GM10248 (cell line): ENCODE measurements at regions not wholly inside any gene's neighbourhood (a gene's known extent, or its start where the extent isn't known, plus 50 kb on each side); places are given as distances from the start of the nearest gene placed in this dataset.
"Not testable (repeated sequence)": the region's sequence is repeated elsewhere in the genome, so short reads cannot be mapped to it uniquely, and the experiment has no call there.

Source experiments
- CTCF ChIA-PET: fragments of 300-600 bp; sonication (Branson Sonifier 250); formaldehyde crosslinking; extraction: SDS; loops from one replicate; lab custom pipeline; 2021; ENCODE audit warnings: antibody characterized with exemption; lab: Yijun Ruan, JAX
- POLR2A ChIA-PET: fragments of 350-650 bp; sonication (Branson Sonifier 250); formaldehyde crosslinking; extraction: SDS; loops from one replicate; lab custom pipeline; 2020; ENCODE audit warnings: antibody characterized with exemption; lab: Yijun Ruan, JAX
- DNase-seq: peaks from one replicate; pipeline ENCODE4 v3.0.0; 2012; ENCODE audit errors: extremely low spot score
- TF ChIP-seq, protein P1 (sequence below): IDR thresholded peaks from 2 replicates; pipeline ENCODE4 v1.5.1; 2012; ENCODE audit warnings: mild to moderate bottlenecking, low read depth; ENCODE audit errors: extremely low read depth, missing control alignments, control extremely low read depth

GRCh38 chr7:94149789-94150545 lies 145.8 kb upstream of the BET1 start:
- ChIA-PET CTCF (no interaction called here), POLR2A (no interaction called here)
- TF ChIP-seq, protein P1, sequence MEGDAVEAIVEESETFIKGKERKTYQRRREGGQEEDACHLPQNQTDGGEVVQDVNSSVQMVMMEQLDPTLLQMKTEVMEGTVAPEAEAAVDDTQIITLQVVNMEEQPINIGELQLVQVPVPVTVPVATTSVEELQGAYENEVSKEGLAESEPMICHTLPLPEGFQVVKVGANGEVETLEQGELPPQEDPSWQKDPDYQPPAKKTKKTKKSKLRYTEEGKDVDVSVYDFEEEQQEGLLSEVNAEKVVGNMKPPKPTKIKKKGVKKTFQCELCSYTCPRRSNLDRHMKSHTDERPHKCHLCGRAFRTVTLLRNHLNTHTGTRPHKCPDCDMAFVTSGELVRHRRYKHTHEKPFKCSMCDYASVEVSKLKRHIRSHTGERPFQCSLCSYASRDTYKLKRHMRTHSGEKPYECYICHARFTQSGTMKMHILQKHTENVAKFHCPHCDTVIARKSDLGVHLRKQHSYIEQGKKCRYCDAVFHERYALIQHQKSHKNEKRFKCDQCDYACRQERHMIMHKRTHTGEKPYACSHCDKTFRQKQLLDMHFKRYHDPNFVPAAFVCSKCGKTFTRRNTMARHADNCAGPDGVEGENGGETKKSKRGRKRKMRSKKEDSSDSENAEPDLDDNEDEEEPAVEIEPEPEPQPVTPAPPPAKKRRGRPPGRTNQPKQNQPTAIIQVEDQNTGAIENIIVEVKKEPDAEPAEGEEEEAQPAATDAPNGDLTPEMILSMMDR: no peak
- DNase-seq: no peak

DNA sequence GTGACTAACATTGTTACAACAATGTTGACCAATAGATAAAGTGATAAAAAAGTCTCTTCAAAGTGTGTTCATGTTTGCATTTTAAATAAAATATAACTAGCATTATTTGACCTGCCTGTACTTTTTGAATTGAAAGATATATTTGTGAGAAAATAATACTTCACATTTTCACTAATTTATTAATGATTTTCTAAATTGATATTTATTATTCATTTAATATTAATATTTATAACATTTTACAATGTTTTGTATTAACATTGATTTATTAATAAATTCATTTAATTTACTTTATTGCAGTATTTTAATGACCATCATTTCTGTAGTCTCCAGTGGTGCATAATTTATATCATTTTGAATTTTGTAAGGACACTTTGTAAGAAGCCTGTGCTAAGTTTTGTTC lies 150.0 kb upstream of the BET1 start:
- TF ChIP-seq, protein P1: no peak
- POLR2A ChIA-PET: no interaction called here
- CTCF ChIA-PET: no interaction called here
- DNase-seq: no peak

DNA sequence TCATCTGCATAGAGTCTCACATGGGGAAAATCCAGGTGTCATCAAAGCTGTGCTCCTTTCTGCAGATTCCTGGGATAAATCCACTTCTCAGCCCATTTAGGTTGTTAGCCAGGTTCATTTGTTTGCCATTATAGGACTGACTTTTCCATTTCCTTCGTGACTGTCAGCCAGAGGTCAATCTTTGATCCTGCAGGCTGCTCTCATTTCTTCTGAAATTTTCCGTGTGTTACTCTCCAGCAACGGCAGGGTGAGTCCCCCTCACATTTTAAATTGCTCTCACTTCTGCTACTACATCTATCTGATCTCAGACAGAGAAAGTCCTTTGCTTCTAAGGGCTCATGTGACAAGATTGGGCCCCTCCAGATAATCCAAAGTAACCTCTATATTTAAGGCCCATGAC lies 150.7 kb upstream of the BET1 start:
- ChIA-PET POLR2A (no interaction called here), CTCF (no interaction called here)
- TF ChIP-seq, protein P1: no peak
- DNase-seq: no peak

DNA sequence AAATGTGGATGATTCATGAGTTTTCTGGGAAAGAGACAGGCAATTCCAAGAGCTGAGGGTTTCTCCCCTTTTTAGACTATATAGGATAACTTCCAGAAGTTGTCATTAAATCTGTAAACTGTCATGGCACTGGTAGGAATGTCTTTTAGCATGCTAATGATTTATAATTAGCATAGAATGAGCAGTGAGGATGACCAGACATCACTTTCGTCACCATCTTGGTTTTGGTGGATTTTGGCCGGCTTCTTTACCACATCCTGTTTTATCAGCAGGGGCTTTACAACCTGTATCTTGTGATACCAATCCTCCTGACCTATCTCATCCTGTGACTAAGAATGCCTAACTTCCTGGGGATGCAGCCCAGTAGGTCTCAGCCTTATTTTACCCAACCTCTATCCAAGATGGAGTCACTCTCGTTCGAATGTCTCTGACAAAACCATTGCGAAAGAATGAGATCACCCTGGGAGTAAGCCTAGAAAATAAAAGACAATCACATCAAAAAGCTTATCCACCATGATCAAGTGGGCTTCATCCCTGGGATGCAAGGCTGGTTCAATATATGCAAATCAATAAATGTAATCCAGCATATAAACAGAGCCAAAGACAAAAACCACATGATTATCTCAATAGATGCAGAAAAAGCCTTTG lies 153.6 kb upstream of the BET1 start:
- POLR2A ChIA-PET, DNase-seq: not testable (repeated sequence)
- CTCF ChIA-PET: interaction anchor here (1.1 kb wide), 1 partner anchor 13 kb away, joined by 3 read pairs; no protein-coding TSS in a partner anchor

DNA sequence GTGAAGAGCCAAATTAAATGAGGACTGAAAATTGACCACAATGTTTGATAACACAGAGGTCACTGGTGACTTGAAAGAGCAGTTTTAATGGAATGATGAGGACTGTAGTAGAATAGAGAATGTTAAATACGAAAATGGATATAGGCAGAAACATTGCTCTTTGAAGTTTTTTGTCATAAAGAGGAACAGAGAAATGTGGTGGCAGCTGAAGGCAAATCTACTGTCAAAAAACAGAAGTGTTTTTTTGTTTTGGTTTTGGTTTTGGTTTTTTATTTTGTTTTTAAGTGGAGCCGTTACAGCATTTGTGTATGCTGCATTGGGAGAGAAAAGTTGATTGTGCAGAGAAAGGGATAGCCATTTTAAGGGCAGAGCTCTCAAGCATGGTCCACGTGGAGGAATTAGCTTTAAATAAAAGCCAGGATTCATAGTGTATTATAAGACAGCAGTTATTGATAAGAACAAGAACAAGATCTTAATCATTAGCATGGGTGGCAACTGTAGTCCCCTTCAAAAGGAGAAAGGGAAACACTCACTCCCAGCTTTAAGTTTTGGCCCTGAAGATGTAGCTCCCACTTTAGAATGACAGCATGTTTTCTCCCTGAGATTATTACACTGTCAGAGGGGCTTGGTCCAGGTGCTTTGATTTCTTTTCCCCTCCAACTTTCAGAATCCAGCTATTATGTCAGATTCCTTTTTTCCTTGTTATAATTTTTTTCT lies 156.7 kb upstream of the BET1 start:
- TF ChIP-seq, protein P1: no peak
- peak; percentile 37 for DNase-seq
- CTCF ChIA-PET: interaction anchor here (1.0 to 1.5 kb wide), 2 partner anchors 9 to 260 kb away, joined by 3 read pairs; no protein-coding TSS in a partner anchor
- POLR2A ChIA-PET: interaction anchor here (0.6 kb wide), 1 partner anchor 291 kb away, joined by 3 read pairs; no protein-coding TSS in a partner anchor

DNA sequence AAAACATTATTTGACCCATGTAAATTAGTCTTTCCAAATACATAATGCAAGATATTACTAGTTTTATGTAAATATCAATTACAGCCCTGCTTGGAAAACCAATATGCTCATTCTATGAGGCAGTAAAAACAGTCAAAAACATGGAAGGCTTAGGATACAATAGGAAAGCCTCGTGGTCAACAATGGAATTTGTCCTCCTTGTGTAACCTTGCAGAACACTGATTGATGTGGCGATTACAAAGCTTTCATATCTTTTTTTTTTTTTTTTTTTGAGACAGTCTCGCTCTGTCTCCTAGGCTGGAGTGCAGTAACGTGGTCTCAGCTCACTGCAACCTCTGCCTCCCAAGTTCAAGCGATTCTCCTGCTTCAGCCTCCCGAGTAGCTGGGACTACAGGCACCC lies 157.3 kb upstream of the BET1 start:
- CTCF ChIA-PET: interaction anchor here (0.7 to 1.5 kb wide), 3 partner anchors 9 to 261 kb away, joined by 3 read pairs; no protein-coding TSS in a partner anchor
- POLR2A ChIA-PET: no interaction called here
- DNase-seq: no peak
- TF ChIP-seq, protein P1: no peak
